ENCODE measurements at regions not wholly inside any gene's neighbourhood (a gene's known extent, or its start where the extent isn't known, plus 50 kb on each side); places are given as distances from the start of the nearest gene placed in this dataset.
"Not testable (repeated sequence)": the region's sequence is repeated elsewhere in the genome, so short reads cannot be mapped to it uniquely, and the experiment has no call there.

- H3K36me3 ChIP-seq (replicated peaks in 1 of 2; ENCODE audit: control insufficient read depth in 1 of 2, insufficient read depth in 2 of 2, low read length in 2 of 2); in situ Hi-C loops (cut with HindIII; ENCODE audit: extremely low pct_ligation_motif_present, low pct_unique_long_range_greater_than_20kb); intact Hi-C loops (cut with micrococcal nuclease; ENCODE audit: unreplicated experiment); DNase-seq (ENCODE audit: low spot score); CTCF ChIA-PET (ENCODE audit: low intra/inter-chr PET ratio, low total read pairs); ATAC-seq; H3K4me2 ChIP-seq (ENCODE audit: low read depth, low read length); H3K79me2 ChIP-seq (ENCODE audit: insufficient read depth, low read length); H3K4me3 ChIP-seq (replicated peaks in 1 of 3; ENCODE audit: insufficient read depth in 1 of 3, low read depth in 2 of 3, low read length in 3 of 3); BruUV-seq (replicated peaks); FAIRE-seq; POLR2A ChIA-PET; H3K27ac ChIP-seq (ENCODE audit: extremely low read length, insufficient read depth, low read length); H2AFZ ChIP-seq (ENCODE audit: low read length); H3K27me3 ChIP-seq (ENCODE audit: control insufficient read depth in 1 of 2, insufficient read depth in 2 of 2, low read length in 2 of 2); H3K9ac ChIP-seq (ENCODE audit: insufficient read depth, low read depth, low read length); H4K20me1 ChIP-seq (ENCODE audit: insufficient read depth, low read length); H3K9me3 ChIP-seq (ENCODE audit: low read length): not testable (repeated sequence)
- peaks cover 19% of the 10 kb centered on the region for H3K4me1 ChIP-seq (ENCODE audit: insufficient read depth, low read length)
- peak in 1 of 2 experiments; percentile 31; a peak in 1 of 4 replicates for TF ChIP-seq MAFK (conservative IDR thresholded peaks at IDR 0.05 in 1 of 2, IDR thresholded peaks at IDR 0.05 in 1 of 2; ENCODE audit: low read length in 2 of 2)
Measured at GRCh38 chr10:22828712-22829111, 99.1 kb upstream of the ARMC3 start.

- FAIRE-seq (no peak), ATAC-seq (peak; percentile 79), DNase-seq (ENCODE audit: low spot score) (no peak)
- WGBS (ENCODE audit: low lambda C conversion rate), result 18% methylated on average over 6 of the region's 6 CpGs
- H2AFZ ChIP-seq (ENCODE audit: low read length), result peak overlapping the region; percentile 62
- H3K9me3 ChIP-seq (ENCODE audit: low read length), result no peaks in the 10 kb centered on the region
- H3K4me3 ChIP-seq (replicated peaks in 1 of 3; ENCODE audit: insufficient read depth in 1 of 3, low read depth in 2 of 3, low read length in 3 of 3), result peak overlapping the region in 2 of 3 experiments; percentile 16 to 33; a peak in 2 of 6 replicates
- intact Hi-C loops (cut with micrococcal nuclease; ENCODE audit: unreplicated experiment), result no loop called here
- in situ Hi-C loops (cut with HindIII; ENCODE audit: extremely low pct_ligation_motif_present, low pct_unique_long_range_greater_than_20kb), result no loop called here
- no peaks in the 10 kb centered on the region for H4K20me1 ChIP-seq (ENCODE audit: insufficient read depth, low read length)
- H3K27me3 ChIP-seq (ENCODE audit: control insufficient read depth in 1 of 2, insufficient read depth in 2 of 2, low read length in 2 of 2), result no peaks in the 10 kb centered on the region
- no peaks in the 10 kb centered on the region for H3K79me2 ChIP-seq (ENCODE audit: insufficient read depth, low read length)
- CTCF ChIA-PET (ENCODE audit: low intra/inter-chr PET ratio, low total read pairs), result no interaction called here
- no peak overlapping the region for H3K9ac ChIP-seq (ENCODE audit: insufficient read depth, low read depth, low read length)
- peak overlapping the region; percentile 51 for H3K4me2 ChIP-seq (ENCODE audit: low read depth, low read length)
- BruUV-seq (replicated peaks), result no TSS peak
- H3K27ac ChIP-seq (ENCODE audit: extremely low read length, insufficient read depth, low read length), result no peak overlapping the region
- peaks cover 32% of the 10 kb centered on the region for H3K4me1 ChIP-seq (ENCODE audit: insufficient read depth, low read length)
- POLR2A ChIA-PET, result no interaction called here
- H3K36me3 ChIP-seq (replicated peaks in 1 of 2; ENCODE audit: control insufficient read depth in 1 of 2, insufficient read depth in 2 of 2, low read length in 2 of 2), result no peaks in the 10 kb centered on the region
- TF ChIP-seq AKAP8 (CRISPR knock-in tag; IDR thresholded peaks at IDR 0.05) (no peak), DR1 (CRISPR knock-in tag; IDR thresholded peaks at IDR 0.05) (no peak), TFDP2 (CRISPR knock-in tag; IDR thresholded peaks at IDR 0.05) (peak; percentile 55), ZNF883 (CRISPR knock-in tag; IDR thresholded peaks at IDR 0.05; ENCODE audit: not compliant biosample characterization) (no peak), ZNF138 (CRISPR knock-in tag; IDR thresholded peaks at IDR 0.05; ENCODE audit: low read depth) (no peak), ZFP82 (CRISPR knock-in tag; IDR thresholded peaks at IDR 0.05; ENCODE audit: borderline replicate concordance) (no peak), FOXM1 (CRISPR knock-in tag; IDR thresholded peaks at IDR 0.05) (no peak), PRPF4 (IDR thresholded peaks at IDR 0.05; ENCODE audit: low read depth, low read length, poor library complexity, severe bottlenecking) (no peak), GABPA (IDR thresholded peaks at IDR 0.05; ENCODE audit: low read depth, low read length) (peak; percentile 42), GABPA (CRISPR knock-in tag; IDR thresholded peaks at IDR 0.05; ENCODE audit: low read depth) (peak; percentile 80)
- TF ChIP-seq, protein P1, sequence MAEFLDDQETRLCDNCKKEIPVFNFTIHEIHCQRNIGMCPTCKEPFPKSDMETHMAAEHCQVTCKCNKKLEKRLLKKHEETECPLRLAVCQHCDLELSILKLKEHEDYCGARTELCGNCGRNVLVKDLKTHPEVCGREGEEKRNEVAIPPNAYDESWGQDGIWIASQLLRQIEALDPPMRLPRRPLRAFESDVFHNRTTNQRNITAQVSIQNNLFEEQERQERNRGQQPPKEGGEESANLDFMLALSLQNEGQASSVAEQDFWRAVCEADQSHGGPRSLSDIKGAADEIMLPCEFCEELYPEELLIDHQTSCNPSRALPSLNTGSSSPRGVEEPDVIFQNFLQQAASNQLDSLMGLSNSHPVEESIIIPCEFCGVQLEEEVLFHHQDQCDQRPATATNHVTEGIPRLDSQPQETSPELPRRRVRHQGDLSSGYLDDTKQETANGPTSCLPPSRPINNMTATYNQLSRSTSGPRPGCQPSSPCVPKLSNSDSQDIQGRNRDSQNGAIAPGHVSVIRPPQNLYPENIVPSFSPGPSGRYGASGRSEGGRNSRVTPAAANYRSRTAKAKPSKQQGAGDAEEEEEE (CRISPR knock-in tag; IDR thresholded peaks at IDR 0.05; ENCODE audit: borderline replicate concordance), result no peak
- TF ChIP-seq, protein P2, sequence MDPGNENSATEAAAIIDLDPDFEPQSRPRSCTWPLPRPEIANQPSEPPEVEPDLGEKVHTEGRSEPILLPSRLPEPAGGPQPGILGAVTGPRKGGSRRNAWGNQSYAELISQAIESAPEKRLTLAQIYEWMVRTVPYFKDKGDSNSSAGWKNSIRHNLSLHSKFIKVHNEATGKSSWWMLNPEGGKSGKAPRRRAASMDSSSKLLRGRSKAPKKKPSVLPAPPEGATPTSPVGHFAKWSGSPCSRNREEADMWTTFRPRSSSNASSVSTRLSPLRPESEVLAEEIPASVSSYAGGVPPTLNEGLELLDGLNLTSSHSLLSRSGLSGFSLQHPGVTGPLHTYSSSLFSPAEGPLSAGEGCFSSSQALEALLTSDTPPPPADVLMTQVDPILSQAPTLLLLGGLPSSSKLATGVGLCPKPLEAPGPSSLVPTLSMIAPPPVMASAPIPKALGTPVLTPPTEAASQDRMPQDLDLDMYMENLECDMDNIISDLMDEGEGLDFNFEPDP (CRISPR knock-in tag; conservative IDR thresholded peaks at IDR 0.05), result no peak
Measured at GRCh38 chr10:22825841-22826240, 102.0 kb upstream of the ARMC3 start.
